ENCODE measurements at regions not wholly inside any gene's neighbourhood (a gene's known extent, or its start where the extent isn't known, plus 50 kb on each side); places are given as distances from the start of the nearest gene placed in this dataset.

GRCh38 chr18:22546905-22547570, 129.3 kb upstream of the CTAGE1 start:
- no peak overlapping the region for H3K4me3 ChIP-seq (ENCODE audit: low read length)
- H3K56ac ChIP-seq (ENCODE audit: low read length), result no peak overlapping the region
- H3K36me3 ChIP-seq (ENCODE audit: control insufficient read depth, insufficient read depth, low read length), result no peaks in the 10 kb centered on the region
- H2AK5ac ChIP-seq (ENCODE audit: low read length), result no peak overlapping the region
- H4K8ac ChIP-seq (ENCODE audit: low read depth, low read length), result no peak overlapping the region
- no peak overlapping the region for H3K4ac ChIP-seq (ENCODE audit: low read depth, low read length)
- no peak overlapping the region for H2BK15ac ChIP-seq (replicated peaks; ENCODE audit: low read depth)
- no peak for DNase-seq
- H3K4me2 ChIP-seq (ENCODE audit: low read length), result no peak overlapping the region
- H4K5ac ChIP-seq (ENCODE audit: low read length), result no peak overlapping the region
- no peak overlapping the region for H2BK5ac ChIP-seq (ENCODE audit: low read length)
- no peak overlapping the region for H3K23ac ChIP-seq (ENCODE audit: low read length)
- no peak overlapping the region for H2BK120ac ChIP-seq (ENCODE audit: low read depth, low read length)
- no CpG with 5 or more reads among the region's 10 CpGs for WGBS (ENCODE audit: extremely low coverage, insufficient coverage, low lambda C conversion rate)
- H3K79me1 ChIP-seq (ENCODE audit: low read length), result no peaks in the 10 kb centered on the region
- peaks cover 6% of the 10 kb centered on the region for H3K4me1 ChIP-seq (ENCODE audit: control insufficient read depth, low read depth, low read length)
- no peak overlapping the region for H3K27ac ChIP-seq (ENCODE audit: low read depth, low read length)
- H3K27me3 ChIP-seq (ENCODE audit: insufficient read depth, low read length, poor library complexity), result no peaks in the 10 kb centered on the region
- H3K18ac ChIP-seq (ENCODE audit: low read length), result no peak overlapping the region
- H3K9ac ChIP-seq (ENCODE audit: low read length), result no peak overlapping the region
- no peaks in the 10 kb centered on the region for H3K79me2 ChIP-seq (ENCODE audit: control insufficient read depth, insufficient read depth, low read length)

DNA sequence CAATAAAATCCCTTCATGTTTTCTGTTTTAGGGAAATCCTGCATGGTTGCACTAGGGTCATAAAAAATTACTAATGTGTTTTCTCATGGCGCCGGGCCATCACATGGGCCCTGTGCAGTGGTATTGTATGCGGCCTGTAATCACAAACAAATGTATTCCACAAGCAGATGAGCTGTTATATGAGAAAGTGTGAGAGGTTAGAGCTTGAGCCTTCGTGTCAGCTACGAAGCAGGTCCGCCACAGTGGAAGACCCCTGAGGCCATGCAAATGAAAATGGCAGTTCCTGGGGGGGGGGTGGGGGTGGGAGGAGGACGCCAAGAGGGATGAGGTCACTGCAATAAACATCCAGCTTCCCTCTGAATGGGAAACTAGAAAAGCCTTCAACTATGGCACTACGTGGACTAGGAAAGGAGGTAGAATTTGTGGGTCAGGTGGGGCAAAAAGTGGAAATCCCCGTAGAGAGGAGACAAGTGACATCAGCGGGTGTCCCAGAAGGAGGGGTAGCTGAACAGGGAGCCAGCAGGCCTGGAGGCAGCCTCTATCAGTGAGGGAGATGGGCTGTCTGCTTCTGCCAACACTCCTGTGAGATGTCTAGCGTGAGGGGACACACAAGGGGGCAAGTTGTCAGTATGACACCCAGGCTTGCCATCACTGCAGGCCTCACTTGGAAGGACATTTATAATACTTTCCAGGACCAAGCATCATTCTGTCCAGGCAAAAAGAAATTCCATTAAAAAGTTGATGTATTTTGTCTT, 130.3 kb upstream of the CTAGE1 start:
- DNase-seq, result peak; percentile 55
- Histone ChIP-seq H3K9ac (ENCODE audit: low read length) (no peak overlapping the region), H4K8ac (ENCODE audit: low read depth, low read length) (no peak overlapping the region), H3K36me3 (ENCODE audit: control insufficient read depth, insufficient read depth, low read length) (no peaks in the 10 kb centered on the region), H2AK5ac (ENCODE audit: low read length) (no peak overlapping the region), H2BK15ac (replicated peaks; ENCODE audit: low read depth) (no peak overlapping the region), H3K18ac (ENCODE audit: low read length) (no peak overlapping the region), H4K5ac (ENCODE audit: low read length) (no peak overlapping the region), H3K56ac (ENCODE audit: low read length) (peak overlapping the region; percentile 19), H3K23ac (ENCODE audit: low read length) (no peak overlapping the region), H3K79me1 (ENCODE audit: low read length) (no peaks in the 10 kb centered on the region), H3K4me3 (ENCODE audit: low read length) (no peak overlapping the region), H3K79me2 (ENCODE audit: control insufficient read depth, insufficient read depth, low read length) (no peaks in the 10 kb centered on the region), H3K27ac (ENCODE audit: low read depth, low read length) (no peak overlapping the region), H3K4ac (ENCODE audit: low read depth, low read length) (no peak overlapping the region), H3K4me2 (ENCODE audit: low read length) (no peak overlapping the region), H3K4me1 (ENCODE audit: control insufficient read depth, low read depth, low read length) (peaks cover 6% of the 10 kb centered on the region), H2BK120ac (ENCODE audit: low read depth, low read length) (no peak overlapping the region), H2BK5ac (ENCODE audit: low read length) (no peak overlapping the region), H3K27me3 (ENCODE audit: insufficient read depth, low read length, poor library complexity) (no peaks in the 10 kb centered on the region)
- no CpG with 5 or more reads among the region's 11 CpGs for WGBS (ENCODE audit: extremely low coverage, insufficient coverage, low lambda C conversion rate)

- Histone ChIP-seq H3K9ac (ENCODE audit: low read length) (no peak overlapping the region), H3K79me1 (ENCODE audit: low read length) (no peaks in the 10 kb centered on the region), H3K4me3 (ENCODE audit: low read length) (no peak overlapping the region), H3K56ac (ENCODE audit: low read length) (no peak overlapping the region), H3K4me1 (ENCODE audit: control insufficient read depth, low read depth, low read length) (peaks cover 6% of the 10 kb centered on the region), H3K4ac (ENCODE audit: low read depth, low read length) (no peak overlapping the region), H2AK5ac (ENCODE audit: low read length) (no peak overlapping the region), H3K18ac (ENCODE audit: low read length) (no peak overlapping the region), H3K4me2 (ENCODE audit: low read length) (no peak overlapping the region), H2BK120ac (ENCODE audit: low read depth, low read length) (no peak overlapping the region), H4K5ac (ENCODE audit: low read length) (no peak overlapping the region), H2BK5ac (ENCODE audit: low read length) (no peak overlapping the region), H2BK15ac (replicated peaks; ENCODE audit: low read depth) (no peak overlapping the region), H3K27me3 (ENCODE audit: insufficient read depth, low read length, poor library complexity) (no peaks in the 10 kb centered on the region), H3K27ac (ENCODE audit: low read depth, low read length) (no peak overlapping the region), H3K36me3 (ENCODE audit: control insufficient read depth, insufficient read depth, low read length) (no peaks in the 10 kb centered on the region), H3K79me2 (ENCODE audit: control insufficient read depth, insufficient read depth, low read length) (no peaks in the 10 kb centered on the region), H4K8ac (ENCODE audit: low read depth, low read length) (no peak overlapping the region), H3K23ac (ENCODE audit: low read length) (no peak overlapping the region)
- DNase-seq, result no peak
- no CpG with 5 or more reads among the region's 6 CpGs for WGBS (ENCODE audit: extremely low coverage, insufficient coverage, low lambda C conversion rate)
Measured at GRCh38 chr18:22549260-22549937, 131.7 kb upstream of the CTAGE1 start.

GRCh38 chr18:22550366-22550765, 132.7 kb upstream of the CTAGE1 start:
- Histone ChIP-seq H3K27ac (ENCODE audit: low read depth, low read length) (no peak overlapping the region), H2AK5ac (ENCODE audit: low read length) (no peak overlapping the region), H3K23ac (ENCODE audit: low read length) (no peak overlapping the region), H3K36me3 (ENCODE audit: control insufficient read depth, insufficient read depth, low read length) (no peaks in the 10 kb centered on the region), H2BK5ac (ENCODE audit: low read length) (no peak overlapping the region), H3K79me2 (ENCODE audit: control insufficient read depth, insufficient read depth, low read length) (no peaks in the 10 kb centered on the region), H3K4me3 (ENCODE audit: low read length) (no peak overlapping the region), H3K9ac (ENCODE audit: low read length) (no peak overlapping the region), H2BK15ac (replicated peaks; ENCODE audit: low read depth) (no peak overlapping the region), H3K27me3 (ENCODE audit: insufficient read depth, low read length, poor library complexity) (no peaks in the 10 kb centered on the region), H3K56ac (ENCODE audit: low read length) (no peak overlapping the region), H2BK120ac (ENCODE audit: low read depth, low read length) (no peak overlapping the region), H4K5ac (ENCODE audit: low read length) (no peak overlapping the region), H3K4me2 (ENCODE audit: low read length) (no peak overlapping the region), H3K18ac (ENCODE audit: low read length) (no peak overlapping the region), H4K8ac (ENCODE audit: low read depth, low read length) (no peak overlapping the region), H3K79me1 (ENCODE audit: low read length) (no peaks in the 10 kb centered on the region), H3K4ac (ENCODE audit: low read depth, low read length) (no peak overlapping the region), H3K4me1 (ENCODE audit: control insufficient read depth, low read depth, low read length) (peaks cover 8% of the 10 kb centered on the region)
- DNase-seq, result no peak
- no CpG with 5 or more reads among the region's 2 CpGs for WGBS (ENCODE audit: extremely low coverage, insufficient coverage, low lambda C conversion rate)

- H3K56ac ChIP-seq (ENCODE audit: low read length), result no peak overlapping the region
- H4K5ac ChIP-seq (ENCODE audit: low read length), result no peak overlapping the region
- no peaks in the 10 kb centered on the region for H3K79me1 ChIP-seq (ENCODE audit: low read length)
- no peak for DNase-seq
- H3K4me3 ChIP-seq (ENCODE audit: low read length), result no peak overlapping the region
- H2AK5ac ChIP-seq (ENCODE audit: low read length), result no peak overlapping the region
- H2BK120ac ChIP-seq (ENCODE audit: low read depth, low read length), result no peak overlapping the region
- H3K79me2 ChIP-seq (ENCODE audit: control insufficient read depth, insufficient read depth, low read length), result no peaks in the 10 kb centered on the region
- no CpG with 5 or more reads among the region's 1 CpG for WGBS (ENCODE audit: extremely low coverage, insufficient coverage, low lambda C conversion rate)
- H3K36me3 ChIP-seq (ENCODE audit: control insufficient read depth, insufficient read depth, low read length), result no peaks in the 10 kb centered on the region
- peaks cover 5% of the 10 kb centered on the region for H3K4me1 ChIP-seq (ENCODE audit: control insufficient read depth, low read depth, low read length)
- H3K27me3 ChIP-seq (ENCODE audit: insufficient read depth, low read length, poor library complexity), result no peaks in the 10 kb centered on the region
- no peak overlapping the region for H3K4me2 ChIP-seq (ENCODE audit: low read length)
- H3K23ac ChIP-seq (ENCODE audit: low read length), result no peak overlapping the region
- no peak overlapping the region for H3K9ac ChIP-seq (ENCODE audit: low read length)
- no peak overlapping the region for H3K27ac ChIP-seq (ENCODE audit: low read depth, low read length)
- H2BK15ac ChIP-seq (replicated peaks; ENCODE audit: low read depth), result no peak overlapping the region
- no peak overlapping the region for H4K8ac ChIP-seq (ENCODE audit: low read depth, low read length)
- no peak overlapping the region for H3K18ac ChIP-seq (ENCODE audit: low read length)
- no peak overlapping the region for H3K4ac ChIP-seq (ENCODE audit: low read depth, low read length)
- no peak overlapping the region for H2BK5ac ChIP-seq (ENCODE audit: low read length)
Measured at GRCh38 chr18:22550861-22551260, 133.1 kb upstream of the CTAGE1 start.

Measured in mesendoderm (in vitro differentiated cells).